GM21447 (cell line): ENCODE measurements at regions not wholly inside any gene's neighbourhood (a gene's known extent, or its start where the extent isn't known, plus 50 kb on each side); places are given as distances from the start of the nearest gene placed in this dataset.
"Not testable (repeated sequence)": the region's sequence is repeated elsewhere in the genome, so short reads cannot be mapped to it uniquely, and the experiment has no call there.

Source experiments
- ATAC-seq: cut with Tn5 transposase; IDR thresholded peaks from one replicate; pipeline ENCODE4 v1.9.1; 2021; ENCODE audit not compliant: unreplicated experiment

DNA sequence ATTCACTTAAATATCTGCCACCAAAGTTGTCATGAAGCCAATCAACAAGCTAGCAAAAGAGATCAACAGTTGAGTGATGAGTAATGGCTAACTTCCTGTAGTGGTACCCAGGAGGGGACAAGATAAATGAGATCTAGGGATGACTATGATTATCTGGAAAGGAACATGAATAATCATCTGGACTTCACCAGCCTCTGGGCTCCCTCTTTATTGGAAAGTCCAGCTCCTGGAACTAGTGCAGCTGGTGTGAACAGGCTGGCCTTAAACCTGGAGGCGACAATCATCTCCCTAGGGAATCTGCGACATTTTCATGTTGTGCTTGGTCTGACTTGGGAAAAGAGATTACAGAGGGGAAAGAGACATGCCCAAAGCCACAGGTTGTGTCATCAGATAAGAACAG is 518.6 kb downstream of the GRIN2A start:
- ATAC-seq: no peak

DNA sequence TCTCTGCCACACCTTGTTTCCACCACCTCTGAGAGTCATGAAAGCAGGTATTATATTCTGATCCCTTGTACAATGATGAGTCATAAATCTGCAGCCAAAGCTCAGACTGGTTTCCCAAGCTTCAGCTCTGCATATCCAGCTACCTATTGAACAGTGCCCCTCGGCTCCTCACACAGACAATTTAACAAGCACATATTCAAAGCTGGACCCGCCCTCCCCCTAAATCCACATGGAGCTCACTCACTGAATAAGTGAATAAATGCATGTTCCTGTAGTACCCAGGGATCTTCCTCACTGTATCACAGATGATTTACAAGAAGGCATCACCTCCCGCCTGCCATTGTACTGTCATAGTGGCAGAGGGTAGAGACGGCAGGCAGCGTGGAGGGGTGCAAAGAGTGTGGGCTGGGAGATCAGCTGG is 516.4 kb downstream of the GRIN2A start:
- ATAC-seq: no peak

DNA sequence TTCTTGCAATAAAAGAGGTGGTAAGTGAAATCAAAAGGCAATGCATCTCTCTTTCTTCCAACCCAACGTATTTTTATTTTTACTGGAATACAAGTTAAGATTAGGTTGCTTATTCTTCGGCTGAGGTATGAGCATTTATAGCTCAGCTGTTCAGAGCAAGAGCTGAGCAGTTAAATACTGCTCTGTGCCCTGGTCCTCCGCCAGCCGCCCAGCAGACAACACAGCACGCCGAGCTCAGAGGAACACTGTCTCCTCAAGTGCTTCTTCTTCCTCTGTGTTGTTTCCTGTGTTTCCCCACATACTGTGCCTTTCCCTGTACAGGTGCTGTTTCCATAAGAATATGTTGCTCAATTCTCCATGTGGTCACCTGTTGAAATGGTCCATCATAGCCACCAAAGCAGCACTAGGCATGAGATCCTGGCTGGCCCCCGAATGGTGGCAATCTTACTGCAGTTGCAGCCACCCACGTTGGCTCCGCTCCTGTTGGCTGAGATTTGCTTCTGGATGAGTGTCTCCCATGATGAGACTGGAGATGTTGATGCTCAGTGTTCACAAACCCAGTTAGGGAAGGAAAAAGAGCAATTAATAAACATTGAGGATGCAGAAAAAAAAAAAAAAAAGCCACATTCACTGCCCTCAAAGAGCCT is 515.3 kb downstream of the GRIN2A start:
- ATAC-seq: no peak

DNA sequence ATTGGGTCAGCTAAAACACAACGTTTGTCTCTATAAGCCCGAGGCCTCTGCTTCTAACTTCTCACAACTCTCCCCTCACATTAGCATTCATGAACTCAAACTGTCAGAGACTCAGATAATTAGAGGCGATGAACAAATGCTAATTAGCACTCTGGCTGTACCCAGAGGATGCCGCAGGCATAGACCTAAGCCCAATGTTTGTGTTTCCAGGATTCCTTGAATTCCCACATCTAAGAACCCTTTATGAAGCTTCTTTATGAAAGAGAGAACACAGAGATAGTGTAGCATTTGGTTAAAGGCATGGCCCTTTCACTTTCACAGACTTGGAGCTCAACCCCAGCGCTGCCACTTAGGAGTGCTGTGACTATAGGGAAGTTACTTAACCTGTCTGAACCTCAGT is 512.2 kb downstream of the GRIN2A start:
- ATAC-seq: no peak

DNA sequence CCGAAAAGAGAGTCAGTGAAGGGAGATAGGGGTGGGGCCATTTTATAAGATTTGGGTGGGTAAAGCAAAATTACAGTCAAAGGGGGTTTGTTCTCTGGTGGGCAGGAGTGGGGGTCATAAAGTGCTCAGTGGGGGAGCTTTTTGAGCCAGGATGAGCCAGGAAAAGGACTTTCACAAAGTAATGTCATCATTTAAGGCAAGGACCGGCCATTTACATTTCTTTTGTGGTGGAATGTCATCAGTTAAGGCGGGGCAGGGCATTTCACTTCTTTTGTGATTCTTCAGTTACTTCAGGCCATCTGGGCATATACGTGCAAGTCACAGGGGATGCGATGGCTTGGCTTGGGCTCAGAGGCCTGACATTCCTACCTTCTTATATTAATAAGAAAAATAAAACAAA is 511.6 kb downstream of the GRIN2A start:
- not testable (repeated sequence) for ATAC-seq

DNA sequence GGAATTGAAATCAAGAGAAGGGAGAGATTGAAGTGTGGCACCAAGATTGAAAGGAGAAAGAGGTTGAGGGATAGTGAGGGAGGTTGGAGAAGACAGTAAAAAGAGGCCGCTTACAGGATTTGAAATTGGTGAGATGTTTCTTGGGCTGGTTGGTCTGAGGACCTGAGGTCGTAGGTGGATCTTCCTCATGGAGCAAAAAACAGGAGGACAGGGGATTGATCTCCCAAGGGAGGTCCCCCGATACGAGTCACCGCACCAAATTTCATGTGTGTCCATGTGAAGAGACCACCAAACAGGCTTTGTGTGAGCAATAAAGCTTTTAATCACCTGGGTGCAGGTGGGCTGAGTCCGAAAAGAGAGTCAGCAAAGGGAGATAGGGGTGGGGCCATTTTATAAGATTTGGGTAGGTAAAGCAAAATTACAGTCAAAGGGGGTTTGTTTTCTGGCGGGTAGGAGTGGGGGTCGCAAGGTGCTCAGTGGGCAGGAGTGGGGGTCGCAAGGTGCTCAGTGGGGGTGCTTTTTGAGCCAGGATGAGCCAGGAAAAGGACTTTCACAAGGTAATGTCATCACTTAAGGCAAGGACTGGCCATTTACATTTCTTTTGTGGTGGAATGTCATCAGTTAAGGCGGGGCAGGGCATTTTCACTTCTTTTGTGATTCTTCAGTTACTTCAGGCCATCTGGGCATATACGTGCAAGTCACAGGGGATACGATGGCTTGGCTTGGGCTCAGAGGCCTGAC is 505.5 kb downstream of the GRIN2A start:
- ATAC-seq: not testable (repeated sequence)

DNA sequence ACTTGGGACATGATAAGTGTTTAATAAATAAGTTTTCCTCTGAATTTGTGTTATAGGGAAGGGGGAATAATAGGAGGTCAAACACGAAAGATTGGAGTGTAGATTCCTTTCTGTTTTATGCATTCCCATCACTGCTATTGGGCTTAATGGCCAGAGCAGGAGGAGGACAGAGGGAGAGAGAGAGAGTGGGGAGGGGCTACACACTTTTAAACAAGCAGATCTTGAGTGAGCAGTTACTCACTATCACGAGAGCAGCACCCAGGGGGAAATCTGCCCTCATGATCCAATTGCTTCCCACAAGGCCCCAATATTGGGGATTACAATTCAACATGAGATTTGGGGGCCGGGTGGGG is 505.0 kb downstream of the GRIN2A start:
- no peak for ATAC-seq

DNA sequence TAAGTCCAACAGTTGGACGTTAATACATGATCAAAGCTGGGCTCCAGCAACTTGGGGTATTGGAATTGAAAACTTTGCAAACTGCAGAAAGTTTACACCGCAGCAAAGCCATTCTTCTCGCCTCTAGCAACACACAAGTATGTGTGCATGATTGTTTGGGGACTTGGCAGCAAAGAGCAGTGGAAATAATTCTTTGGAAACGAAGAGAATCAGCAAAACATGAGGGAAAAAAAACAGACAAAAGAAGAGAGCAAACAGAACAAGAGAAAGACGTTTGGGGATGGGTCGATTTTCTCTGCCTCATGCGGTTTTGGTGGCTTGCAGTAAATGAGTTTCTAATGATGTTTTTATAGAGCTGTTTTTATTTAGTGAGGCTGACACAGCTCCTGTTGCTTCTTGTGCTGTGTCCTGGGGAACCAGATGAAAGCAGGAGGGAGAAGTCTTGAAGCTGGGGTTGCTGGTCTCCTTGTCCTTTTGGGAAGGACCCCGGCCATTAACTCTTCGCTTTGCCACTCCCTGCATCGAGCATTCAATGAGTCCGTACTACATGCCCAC is 502.9 kb downstream of the GRIN2A start:
- no peak for ATAC-seq

DNA sequence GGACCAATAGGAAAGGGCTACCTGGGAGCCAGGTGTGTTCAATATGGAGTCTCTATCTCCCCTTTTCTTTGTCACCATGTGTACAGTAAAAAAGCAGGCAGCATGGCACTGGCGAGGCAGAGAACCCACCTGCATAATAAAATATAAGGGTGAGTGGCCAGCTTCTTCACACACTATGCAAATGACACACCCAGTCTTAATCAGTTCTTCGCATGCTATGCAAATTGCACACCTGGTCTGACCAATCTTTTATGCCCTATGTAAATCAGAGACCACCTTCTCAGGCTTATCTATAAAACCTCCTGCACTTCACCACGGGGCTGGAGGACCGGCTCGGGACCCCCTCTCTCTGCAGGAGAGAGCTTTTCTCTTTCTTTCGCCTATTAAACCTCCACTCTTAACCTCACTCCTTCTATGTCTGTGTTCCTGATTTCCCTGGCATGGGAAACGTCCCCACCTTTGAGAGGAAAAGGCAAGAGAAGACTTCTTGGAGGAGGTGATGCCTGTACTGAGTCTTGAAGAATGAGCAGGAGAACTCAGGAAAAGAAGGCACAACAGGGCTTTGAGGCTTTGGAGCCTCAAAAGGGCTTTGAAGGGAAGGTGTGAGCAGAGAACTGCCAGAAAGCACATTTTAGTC is 502.1 kb downstream of the GRIN2A start:
- ATAC-seq: no peak

DNA sequence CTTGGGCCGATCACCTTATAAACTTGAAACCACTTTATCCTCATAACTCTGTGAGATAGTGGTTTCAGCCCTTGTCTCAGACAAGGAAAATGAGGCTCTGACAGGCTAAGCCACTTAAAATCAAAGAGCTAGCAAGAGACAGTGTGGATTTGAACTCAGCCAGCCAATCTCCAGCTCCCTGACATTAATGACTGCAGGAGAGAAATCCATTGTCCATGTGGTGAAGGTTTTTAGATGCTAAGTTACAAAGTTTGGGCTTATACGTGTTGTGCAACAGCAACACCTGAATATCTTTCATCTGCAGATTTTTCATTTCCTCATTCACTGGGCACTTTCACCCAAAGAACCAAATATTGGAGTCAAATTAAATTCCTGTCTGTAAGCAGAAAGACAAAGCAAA is 501.3 kb downstream of the GRIN2A start:
- no peak for ATAC-seq

DNA sequence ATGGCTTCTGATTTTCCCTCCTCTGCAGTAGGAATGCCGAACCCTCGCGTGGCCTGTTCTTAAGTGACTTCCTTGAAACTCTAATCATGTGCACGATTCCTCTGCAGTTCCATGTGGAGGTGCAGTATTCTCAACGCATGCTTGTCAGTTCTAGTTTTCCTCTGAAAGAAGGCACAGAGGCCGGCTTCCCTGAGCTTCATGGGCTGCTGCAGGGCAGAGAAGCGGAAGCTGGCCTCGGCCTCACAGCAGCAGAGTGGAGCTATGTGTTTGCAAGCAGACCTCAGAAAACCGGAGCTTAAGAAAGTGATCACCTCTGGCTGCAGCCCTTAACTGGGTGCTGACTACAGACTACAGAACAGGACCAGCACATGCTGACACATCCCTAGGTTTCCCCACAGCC is 500.7 kb downstream of the GRIN2A start:
- no peak for ATAC-seq

DNA sequence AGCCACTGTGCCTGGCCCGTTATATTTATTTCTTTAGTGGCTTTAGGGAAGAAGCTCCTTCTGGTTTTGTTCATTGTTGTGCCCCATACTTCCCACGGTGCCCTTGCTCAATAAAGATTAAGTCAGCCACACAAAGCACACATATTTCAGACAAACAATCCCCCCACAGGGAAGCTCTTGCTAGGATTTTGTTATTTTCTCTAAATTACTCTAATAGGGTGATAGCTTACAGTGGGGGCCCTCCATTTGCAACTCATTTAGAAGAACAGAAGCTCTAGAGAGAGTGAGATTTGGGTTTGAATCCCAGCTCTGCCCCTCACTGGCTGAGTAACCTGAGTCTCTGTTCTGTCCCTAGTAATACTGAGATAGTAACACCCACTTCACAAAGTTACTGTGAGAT is 499.9 kb downstream of the GRIN2A start:
- ATAC-seq: no peak

DNA sequence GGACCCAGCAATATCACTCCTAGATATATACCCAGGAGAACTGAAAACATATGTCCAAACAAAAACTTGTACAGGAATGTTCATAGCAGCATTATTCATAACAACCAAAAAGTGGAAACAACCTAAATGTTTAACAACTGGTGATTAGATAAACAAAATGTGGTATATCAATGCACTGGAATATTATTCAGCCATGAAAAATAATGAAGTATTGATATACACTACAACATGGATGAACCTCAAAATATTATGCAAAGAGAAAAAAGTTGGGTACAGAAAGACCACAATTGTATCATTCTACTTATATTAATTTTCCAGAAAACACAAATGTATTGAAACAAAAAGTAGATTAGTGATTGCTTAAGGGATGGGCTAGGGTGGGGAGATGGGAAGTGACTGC is 498.6 kb downstream of the GRIN2A start:
- no peak for ATAC-seq

DNA sequence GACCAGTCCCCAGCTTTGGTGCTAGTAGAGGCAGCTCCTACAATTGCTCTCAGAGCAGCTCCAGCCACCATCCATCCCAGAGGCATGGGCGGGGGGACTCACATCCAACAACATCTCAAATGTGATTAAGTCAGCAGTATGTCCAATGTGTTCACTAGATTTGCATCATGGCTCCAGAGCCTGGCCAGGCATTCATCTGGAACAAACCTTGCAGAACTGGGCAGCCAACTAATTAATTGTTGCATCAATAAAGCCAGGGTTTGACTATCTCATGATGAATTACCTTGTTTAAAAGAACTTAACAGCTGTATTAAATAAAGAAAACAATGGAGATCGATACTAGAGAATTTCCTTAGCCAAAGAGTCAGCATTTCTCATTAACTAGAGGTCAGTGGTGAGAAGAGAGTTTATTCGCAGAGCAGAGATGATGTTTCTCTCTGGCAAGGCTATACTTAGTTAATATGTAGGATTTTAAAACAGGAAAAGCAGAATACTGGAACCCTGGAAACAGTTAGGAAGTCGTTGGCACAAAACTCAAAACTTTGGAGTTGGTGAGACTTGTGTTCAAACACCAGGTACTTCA is 494.4 kb downstream of the GRIN2A start:
- ATAC-seq: no peak

DNA sequence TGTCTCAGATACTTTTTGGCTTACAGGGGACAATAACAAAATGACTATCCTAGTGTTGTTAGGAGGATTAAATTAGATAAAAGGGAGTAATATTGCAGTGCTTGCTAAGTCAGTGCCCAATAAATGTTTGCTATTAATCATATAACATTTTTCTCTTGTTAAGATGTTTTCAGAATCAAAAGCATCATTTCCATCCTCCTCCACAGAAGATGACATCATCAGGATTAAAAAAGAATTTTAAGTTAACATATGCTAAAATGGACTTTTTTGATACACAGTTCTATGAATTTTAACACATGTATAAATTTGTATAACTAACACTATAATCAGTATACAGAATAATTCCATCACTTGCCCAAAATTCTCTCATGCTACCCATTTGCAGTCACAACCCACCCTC is 492.6 kb downstream of the GRIN2A start:
- ATAC-seq: no peak

DNA sequence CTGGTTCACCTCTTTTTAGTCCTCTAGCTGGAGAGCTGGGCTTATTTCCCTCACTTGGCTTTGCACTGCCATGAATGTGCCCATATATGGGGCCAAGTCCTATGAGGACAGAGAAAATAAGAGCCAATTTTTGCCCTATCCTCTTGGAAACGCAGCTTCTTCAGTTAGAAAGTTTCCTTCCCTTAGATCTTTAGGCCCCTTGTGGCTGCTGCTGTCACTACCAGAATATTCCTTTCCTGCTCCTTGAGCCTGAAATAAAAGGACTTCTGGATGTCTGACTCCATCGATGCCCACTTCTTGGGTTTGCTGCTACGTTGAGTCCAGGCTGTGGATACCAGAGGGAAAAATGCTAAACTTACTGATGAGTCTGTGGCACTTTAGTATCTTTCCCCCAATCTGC is 487.1 kb downstream of the GRIN2A start:
- no peak for ATAC-seq
